WI38 (cell line): ENCODE measurements at regions not wholly inside any gene's neighbourhood (a gene's known extent, or its start where the extent isn't known, plus 50 kb on each side); places are given as distances from the start of the nearest gene placed in this dataset.

Experiments used
- H3K4me3 ChIP-seq: 2 replicates; pipeline ENCODE4 v1.5.1; 2011; ENCODE audit warnings: low read depth, mild to moderate bottlenecking, control low read depth, low read length
- CTCF ChIP-seq: IDR thresholded peaks from 2 replicates; pipeline ENCODE4 v1.5.1; 2012; ENCODE audit warnings: low read depth, mild to moderate bottlenecking, control low read depth, low read length

GRCh38 chr12:87930033-87930432 lies 99.2 kb downstream of the C12orf50 start:
- no peak for TF ChIP-seq CTCF
- no peak overlapping the region for H3K4me3 ChIP-seq

- TF ChIP-seq CTCF, result no peak
- no peak overlapping the region for H3K4me3 ChIP-seq
Observed at GRCh38 chr12:87929346-87929745, 99.9 kb downstream of the C12orf50 start.

- TF ChIP-seq CTCF, result no peak
- H3K4me3 ChIP-seq, result no peak overlapping the region
Observed at GRCh38 chr12:87928031-87928430, 101.2 kb downstream of the C12orf50 start.

GRCh38 chr12:87925021-87925420 lies 104.2 kb downstream of the C12orf50 start:
- no peak for TF ChIP-seq CTCF

GRCh38 chr12:87924149-87924548 lies 105.1 kb downstream of the C12orf50 start:
- no peak for TF ChIP-seq CTCF
- no peak overlapping the region for H3K4me3 ChIP-seq

More at GRCh38 chr12:87925021-87925420, 104.2 kb downstream of the C12orf50 start:
- no peak overlapping the region for H3K4me3 ChIP-seq

GRCh38 chr12:87923361-87923760 lies 105.8 kb downstream of the C12orf50 start:
- TF ChIP-seq CTCF, result no peak
- no peak overlapping the region for H3K4me3 ChIP-seq

GRCh38 chr12:87922736-87923135 lies 106.5 kb downstream of the C12orf50 start:
- no peak for TF ChIP-seq CTCF

More at GRCh38 chr12:87922736-87923135, 106.5 kb downstream of the C12orf50 start:
- no peak overlapping the region for H3K4me3 ChIP-seq
